ENCODE measurements at regions not wholly inside any gene's neighbourhood (a gene's known extent, or its start where the extent isn't known, plus 50 kb on each side); places are given as distances from the start of the nearest gene placed in this dataset.

DNA sequence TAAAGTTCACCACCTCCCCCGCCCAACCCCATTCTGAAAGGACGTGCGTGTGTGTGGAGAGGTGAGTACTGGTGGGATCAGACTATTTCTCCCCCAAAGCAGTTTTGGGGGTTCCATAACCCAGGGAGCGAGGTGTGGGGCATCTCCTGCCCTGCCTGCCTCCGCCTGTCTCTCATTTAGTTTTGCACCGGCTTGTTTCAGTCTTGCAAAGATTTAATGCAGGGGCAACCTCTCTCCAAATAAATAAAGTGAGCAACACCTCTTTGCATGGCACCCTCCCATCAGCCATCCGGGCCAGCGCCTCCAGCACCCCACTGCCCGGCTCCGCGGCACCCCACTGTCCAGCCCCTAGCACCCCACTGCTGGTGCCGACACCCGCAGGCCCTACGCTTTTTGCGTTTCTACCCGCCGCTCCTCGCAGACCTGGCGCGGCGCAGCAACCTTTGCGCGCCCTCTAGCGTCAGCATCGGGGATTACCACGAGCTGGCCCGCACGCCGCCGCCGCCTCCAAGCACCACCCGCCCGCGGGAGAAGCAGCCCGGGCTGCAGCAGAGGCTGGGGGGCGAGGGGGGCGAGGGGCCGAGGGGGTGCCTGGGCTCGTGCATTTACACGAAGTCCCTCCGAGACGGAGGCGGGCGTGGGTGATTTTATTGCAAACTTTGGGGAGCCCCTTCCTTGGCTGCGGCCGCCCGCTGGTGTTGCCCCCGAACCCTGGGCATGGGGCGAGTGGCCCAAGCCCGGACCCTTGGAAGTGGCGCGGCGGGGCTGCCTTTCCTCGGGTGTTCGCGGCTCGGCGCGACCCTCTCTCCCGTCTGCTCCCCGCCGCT is 55.8 kb upstream of the VRK1 start:
- Histone ChIP-seq H3K36me3 (no peaks in the 10 kb centered on the region), H3K27ac (no peak overlapping the region), H3K4me1 (peaks cover 0 to 4% of the 10 kb centered on the region in 2 donors), H3K4me3 (peak overlapping the region; percentile 19 to 65 (median 36)), H3K9me3 (no peaks in the 10 kb centered on the region), H3K27me3 (peaks cover 5 to 76% of the 10 kb centered on the region in 2 donors)
- DNase-seq (ENCODE audit: low spot score in 2 of 2) = peak in 1 of 2 donors; percentile 61
- TF ChIP-seq POLR2A (IDR thresholded peaks at IDR 0.05) = no peak
- TF ChIP-seq, protein P1, sequence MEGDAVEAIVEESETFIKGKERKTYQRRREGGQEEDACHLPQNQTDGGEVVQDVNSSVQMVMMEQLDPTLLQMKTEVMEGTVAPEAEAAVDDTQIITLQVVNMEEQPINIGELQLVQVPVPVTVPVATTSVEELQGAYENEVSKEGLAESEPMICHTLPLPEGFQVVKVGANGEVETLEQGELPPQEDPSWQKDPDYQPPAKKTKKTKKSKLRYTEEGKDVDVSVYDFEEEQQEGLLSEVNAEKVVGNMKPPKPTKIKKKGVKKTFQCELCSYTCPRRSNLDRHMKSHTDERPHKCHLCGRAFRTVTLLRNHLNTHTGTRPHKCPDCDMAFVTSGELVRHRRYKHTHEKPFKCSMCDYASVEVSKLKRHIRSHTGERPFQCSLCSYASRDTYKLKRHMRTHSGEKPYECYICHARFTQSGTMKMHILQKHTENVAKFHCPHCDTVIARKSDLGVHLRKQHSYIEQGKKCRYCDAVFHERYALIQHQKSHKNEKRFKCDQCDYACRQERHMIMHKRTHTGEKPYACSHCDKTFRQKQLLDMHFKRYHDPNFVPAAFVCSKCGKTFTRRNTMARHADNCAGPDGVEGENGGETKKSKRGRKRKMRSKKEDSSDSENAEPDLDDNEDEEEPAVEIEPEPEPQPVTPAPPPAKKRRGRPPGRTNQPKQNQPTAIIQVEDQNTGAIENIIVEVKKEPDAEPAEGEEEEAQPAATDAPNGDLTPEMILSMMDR (IDR thresholded peaks at IDR 0.05) = peak; percentile 27 to 69 (median 65)
- intact Hi-C loops (cut with DNase I; ENCODE audit: low total_unique reads) = no loop called here

DNA sequence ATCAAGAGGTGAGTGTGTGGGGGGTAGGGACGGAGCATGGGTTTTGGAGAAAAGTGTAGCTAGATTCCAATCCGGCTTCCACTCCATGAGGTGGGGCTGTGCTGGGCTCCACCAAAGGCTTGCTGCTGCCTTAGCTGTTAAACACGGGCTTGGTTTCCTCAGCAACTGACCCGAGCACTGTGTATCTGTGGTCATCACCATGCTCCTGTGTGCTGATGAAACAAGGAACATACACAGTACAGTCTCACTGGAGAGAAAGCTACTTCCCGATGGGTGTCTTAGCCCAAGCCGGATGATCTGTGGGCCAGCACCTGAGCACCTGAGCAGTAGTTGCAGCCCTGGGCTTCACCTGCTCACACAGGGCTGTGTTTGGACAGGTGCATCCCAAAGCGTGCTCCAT is 52.9 kb upstream of the VRK1 start:
- H3K4me1 ChIP-seq = peaks cover 0 to 4% of the 10 kb centered on the region in 2 donors
- H3K27me3 ChIP-seq = peaks cover 5 to 50% of the 10 kb centered on the region in 2 donors
- no peaks in the 10 kb centered on the region for H3K9me3 ChIP-seq
- H3K4me3 ChIP-seq = no peak overlapping the region
- TF ChIP-seq POLR2A (IDR thresholded peaks at IDR 0.05) (no peak), POLR2AphosphoS5 (IDR thresholded peaks at IDR 0.05) (no peak)
- TF ChIP-seq, protein P1 (IDR thresholded peaks at IDR 0.05) = no peak
- DNase-seq (ENCODE audit: low spot score in 2 of 2) = peak in 1 of 2 donors; percentile 12
- intact Hi-C loops (cut with DNase I; ENCODE audit: low total_unique reads) = no loop called here
- H3K36me3 ChIP-seq = no peaks in the 10 kb centered on the region
- H3K27ac ChIP-seq = no peak overlapping the region

DNA sequence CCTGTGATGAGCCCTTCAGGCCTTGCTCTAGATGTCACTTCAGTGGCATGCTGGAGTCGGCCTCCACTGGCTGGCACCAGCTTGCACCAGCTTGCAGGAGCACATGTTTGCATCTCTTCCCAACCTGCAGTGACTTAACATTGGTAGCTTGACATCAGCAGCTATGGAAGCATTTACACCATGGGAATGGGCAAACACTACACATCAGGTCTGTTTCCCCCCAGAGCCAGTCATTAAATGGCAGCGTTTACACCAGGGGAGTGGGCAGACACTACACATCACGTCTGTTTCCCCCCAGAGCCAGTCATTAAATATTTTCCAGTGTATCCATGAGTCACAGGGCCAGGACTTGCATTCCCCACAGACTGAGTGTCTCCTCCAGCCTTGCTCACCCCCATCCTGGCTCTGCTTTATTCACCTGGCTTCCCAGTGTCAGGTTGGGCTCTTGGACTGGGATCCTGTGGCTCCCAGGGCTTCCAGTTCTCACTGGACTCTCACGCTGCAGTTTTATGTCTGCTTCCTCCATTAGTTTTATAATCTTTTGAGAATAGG is 51.6 kb upstream of the VRK1 start:
- Histone ChIP-seq H3K27ac (no peak overlapping the region), H3K9me3 (no peaks in the 10 kb centered on the region), H3K4me3 (no peak overlapping the region), H3K27me3 (peaks cover 5 to 41% of the 10 kb centered on the region in 2 donors), H3K36me3 (no peaks in the 10 kb centered on the region), H3K4me1 (peaks cover 0 to 4% of the 10 kb centered on the region in 2 donors)
- intact Hi-C loops (cut with DNase I; ENCODE audit: low total_unique reads) = no loop called here
- no peak for TF ChIP-seq POLR2A (IDR thresholded peaks at IDR 0.05)
- no peak for TF ChIP-seq POLR2AphosphoS5 (IDR thresholded peaks at IDR 0.05)
- TF ChIP-seq, protein P1 (IDR thresholded peaks at IDR 0.05) = no peak
- peak in 1 of 2 donors; percentile 17 for DNase-seq (ENCODE audit: low spot score in 2 of 2)

DNA sequence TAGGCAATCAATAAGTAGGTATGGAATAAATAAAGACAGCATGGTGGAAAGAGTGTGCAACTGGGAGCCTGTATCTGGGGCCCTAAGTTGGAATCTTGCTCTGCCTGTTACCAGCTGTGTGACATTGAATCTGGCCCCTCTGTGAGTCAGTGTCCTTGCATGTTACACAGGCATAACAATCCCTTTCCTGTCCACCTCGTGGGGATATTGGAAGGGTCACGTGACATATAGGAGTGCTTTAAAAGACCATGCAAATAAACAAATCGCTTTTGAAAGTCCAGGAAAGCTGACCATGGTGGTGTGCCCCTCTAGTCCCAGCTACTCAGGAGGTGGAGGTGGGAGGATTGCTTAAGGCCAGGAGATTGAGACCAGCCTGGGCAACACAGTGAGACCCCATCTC is 51.1 kb upstream of the VRK1 start:
- Histone ChIP-seq H3K36me3 (no peaks in the 10 kb centered on the region), H3K4me3 (no peak overlapping the region), H3K27me3 (peaks cover 5 to 38% of the 10 kb centered on the region in 2 donors), H3K9me3 (no peaks in the 10 kb centered on the region), H3K27ac (no peak overlapping the region), H3K4me1 (peaks cover 0 to 4% of the 10 kb centered on the region in 2 donors)
- TF ChIP-seq, protein P1 (IDR thresholded peaks at IDR 0.05) = no peak
- no peak for TF ChIP-seq POLR2AphosphoS5 (IDR thresholded peaks at IDR 0.05)
- TF ChIP-seq POLR2A (IDR thresholded peaks at IDR 0.05) = no peak
- DNase-seq (ENCODE audit: low spot score in 2 of 2) = no peak
- intact Hi-C loops (cut with DNase I; ENCODE audit: low total_unique reads) = no loop called here

DNA sequence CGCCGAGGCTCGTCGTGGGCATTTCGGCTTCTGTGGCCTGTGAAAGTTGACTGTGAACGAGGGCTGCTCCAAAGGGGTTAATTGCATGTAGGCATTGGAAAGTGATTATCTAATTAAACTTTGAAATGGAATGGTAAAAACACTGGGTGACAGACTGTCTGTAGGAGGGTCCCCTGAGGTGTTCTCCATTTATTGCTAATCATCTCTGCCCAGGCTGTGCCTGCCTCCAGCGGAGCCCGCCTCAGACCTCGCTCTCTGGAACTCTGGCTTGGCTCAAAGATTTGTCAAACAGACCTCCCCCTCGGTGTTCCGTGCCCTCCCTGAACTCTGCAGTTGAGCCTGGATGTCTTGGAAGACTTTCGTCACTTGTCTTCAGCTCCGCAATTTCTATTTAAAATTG is 50.2 kb upstream of the VRK1 start:
- TF ChIP-seq POLR2A (IDR thresholded peaks at IDR 0.05) = no peak
- TF ChIP-seq POLR2AphosphoS5 (IDR thresholded peaks at IDR 0.05) = no peak
- TF ChIP-seq, protein P1 (IDR thresholded peaks at IDR 0.05) = no peak
- peak in 1 of 2 donors; percentile 10 for DNase-seq (ENCODE audit: low spot score in 2 of 2)
- Histone ChIP-seq H3K9me3 (no peaks in the 10 kb centered on the region), H3K27me3 (peaks cover 5 to 29% of the 10 kb centered on the region in 2 donors), H3K36me3 (no peaks in the 10 kb centered on the region), H3K4me1 (no peaks in the 10 kb centered on the region), H3K4me3 (no peak overlapping the region), H3K27ac (no peak overlapping the region)
- intact Hi-C loops (cut with DNase I; ENCODE audit: low total_unique reads) = no loop called here
